Keratinocyte (primary cell): ENCODE measurements at regions not wholly inside any gene's neighbourhood (a gene's known extent, or its start where the extent isn't known, plus 50 kb on each side); places are given as distances from the start of the nearest gene placed in this dataset.

Source experiments
- DNase-seq: peaks from one replicate; pipeline ENCODE4 v3.0.0-alpha.2; 2011; ENCODE audit warnings: low read depth, missing footprints, low spot score
- FAIRE-seq: peaks from 2 replicates; lab custom pipeline; 2011; peaks lifted over from hg19 to GRCh38; lab: Jason Lieb, UNC
- H2AFZ ChIP-seq: 2 replicates; pipeline ENCODE4 v1.6.0; 2012; ENCODE audit warnings: low read length, control low read depth, inconsistent platforms; ENCODE audit not compliant: control insufficient read depth
- H3K27ac ChIP-seq: 2 replicates; pipeline ENCODE4 v1.5.1; 2011; ENCODE audit warnings: low read length; ENCODE audit not compliant: control insufficient read depth, insufficient read depth
- H3K27me3 ChIP-seq: 3 replicates; pipeline ENCODE4 v1.6.0; 2011; ENCODE audit warnings: low read length; ENCODE audit not compliant: control insufficient read depth, insufficient read depth; ENCODE audit errors: extremely low read depth
- H3K36me3 ChIP-seq, 2 experiments: 2 replicates in 1 of 2; 3 replicates in 1 of 2; pipeline ENCODE4 v1.5.1; 2011; ENCODE audit warnings: low read length in 2 of 2, mild to moderate bottlenecking in 1 of 2; ENCODE audit not compliant: control insufficient read depth in 2 of 2, insufficient read depth in 2 of 2; ENCODE audit errors: extremely low read depth in 1 of 2
- H3K4me1 ChIP-seq: 3 replicates; pipeline ENCODE4 v1.5.1; 2011; ENCODE audit warnings: low read length; ENCODE audit not compliant: control insufficient read depth, insufficient read depth; ENCODE audit errors: extremely low read depth
- H3K4me2 ChIP-seq: 3 replicates; pipeline ENCODE4 v1.6.0; 2011; ENCODE audit warnings: low read depth, low read length; ENCODE audit not compliant: control insufficient read depth, insufficient read depth; ENCODE audit errors: extremely low read depth
- H3K4me3 ChIP-seq, 3 experiments: fragments of 200-600 bp in 1 of 3; sonication (generic) in 1 of 3; 2 replicates in 2 of 3; 3 replicates in 1 of 3; pipeline ENCODE4 v1.5.1; 2011 to 2016; ENCODE audit warnings: low read length in 3 of 3, mild to moderate bottlenecking in 3 of 3, control low read depth in 2 of 3, inconsistent platforms in 1 of 3, low read depth in 1 of 3, mixed read lengths in 1 of 3, mixed run types in 1 of 3, moderate library complexity in 1 of 3; ENCODE audit not compliant: control insufficient read depth in 2 of 3, insufficient read depth in 2 of 3; ENCODE audit errors: extremely low read depth in 1 of 3
- H3K79me2 ChIP-seq: 2 replicates; pipeline ENCODE4 v1.6.0; 2012; ENCODE audit warnings: low read length; ENCODE audit not compliant: control insufficient read depth, insufficient read depth
- H3K9ac ChIP-seq: 3 replicates; pipeline ENCODE4 v1.6.0; 2011; ENCODE audit warnings: low read length; ENCODE audit not compliant: control insufficient read depth, insufficient read depth; ENCODE audit errors: extremely low read depth
- H3K9me1 ChIP-seq: 3 replicates; pipeline ENCODE4 v1.6.0; 2011; ENCODE audit warnings: low read length; ENCODE audit not compliant: control insufficient read depth, insufficient read depth; ENCODE audit errors: extremely low read depth
- H3K9me3 ChIP-seq: 2 replicates; pipeline ENCODE4 v1.5.1; 2012; ENCODE audit warnings: low read depth, low read length; ENCODE audit not compliant: control insufficient read depth
- H4K20me1 ChIP-seq: 3 replicates; pipeline ENCODE4 v1.6.0; 2011; ENCODE audit warnings: low read length; ENCODE audit not compliant: control insufficient read depth, insufficient read depth; ENCODE audit errors: extremely low read depth
- EZH2 ChIP-seq: IDR thresholded peaks from one replicate; pipeline ENCODE4 v1.6.1; 2012; ENCODE audit warnings: inconsistent platforms, mild to moderate bottlenecking, low read length, moderate library complexity
- dilution Hi-C: fragments of 300-500 bp; cut with MboI; formaldehyde crosslinking; loops from one replicate; pipeline ENCODE4 v1.7.0; 2020; ENCODE audit warnings: low sequenced_read_pairs; ENCODE audit not compliant: extremely low pct_ligation_motif_present
- TF ChIP-seq, protein P1 (sequence below), 3 experiments: IDR thresholded peaks in 1 of 3; conservative IDR thresholded peaks in 1 of 3; optimal IDR thresholded peaks in 1 of 3; 2 replicates in 2 of 3; 3 replicates in 1 of 3; pipeline versions ENCODE3 to v1.5.1; 2011; ENCODE audit warnings: low read length in 3 of 3, mild to moderate bottlenecking in 3 of 3, moderate library complexity in 2 of 3, control low read depth in 1 of 3, inconsistent platforms in 1 of 3; ENCODE audit not compliant: insufficient read depth in 2 of 3; ENCODE audit errors: extremely low read depth in 1 of 3

- peak overlapping the region; percentile 27 for H2AFZ ChIP-seq
- FAIRE-seq = peak; percentile 51
- no peaks in the 10 kb centered on the region for H3K9me3 ChIP-seq
- H3K4me1 ChIP-seq = no peaks in the 10 kb centered on the region
- H4K20me1 ChIP-seq = no peaks in the 10 kb centered on the region
- no peak for TF ChIP-seq EZH2
- TF ChIP-seq, protein P1, sequence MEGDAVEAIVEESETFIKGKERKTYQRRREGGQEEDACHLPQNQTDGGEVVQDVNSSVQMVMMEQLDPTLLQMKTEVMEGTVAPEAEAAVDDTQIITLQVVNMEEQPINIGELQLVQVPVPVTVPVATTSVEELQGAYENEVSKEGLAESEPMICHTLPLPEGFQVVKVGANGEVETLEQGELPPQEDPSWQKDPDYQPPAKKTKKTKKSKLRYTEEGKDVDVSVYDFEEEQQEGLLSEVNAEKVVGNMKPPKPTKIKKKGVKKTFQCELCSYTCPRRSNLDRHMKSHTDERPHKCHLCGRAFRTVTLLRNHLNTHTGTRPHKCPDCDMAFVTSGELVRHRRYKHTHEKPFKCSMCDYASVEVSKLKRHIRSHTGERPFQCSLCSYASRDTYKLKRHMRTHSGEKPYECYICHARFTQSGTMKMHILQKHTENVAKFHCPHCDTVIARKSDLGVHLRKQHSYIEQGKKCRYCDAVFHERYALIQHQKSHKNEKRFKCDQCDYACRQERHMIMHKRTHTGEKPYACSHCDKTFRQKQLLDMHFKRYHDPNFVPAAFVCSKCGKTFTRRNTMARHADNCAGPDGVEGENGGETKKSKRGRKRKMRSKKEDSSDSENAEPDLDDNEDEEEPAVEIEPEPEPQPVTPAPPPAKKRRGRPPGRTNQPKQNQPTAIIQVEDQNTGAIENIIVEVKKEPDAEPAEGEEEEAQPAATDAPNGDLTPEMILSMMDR (optimal IDR thresholded peaks at IDR 0.05 in 1 of 3, IDR thresholded peaks at IDR 0.05 in 1 of 3, conservative IDR thresholded peaks at IDR 0.05 in 1 of 3; ENCODE audit: extremely low read depth in 1 of 3, insufficient read depth in 2 of 3, low read length in 3 of 3) = no peak
- no peak overlapping the region for H3K27ac ChIP-seq
- DNase-seq = no peak
- peak overlapping the region; percentile 39 for H3K4me2 ChIP-seq
- H3K9ac ChIP-seq = no peak overlapping the region
- H3K27me3 ChIP-seq = no peaks in the 10 kb centered on the region
- no peaks in the 10 kb centered on the region for H3K36me3 ChIP-seq
- no peaks in the 10 kb centered on the region for H3K79me2 ChIP-seq
- H3K9me1 ChIP-seq = no peaks in the 10 kb centered on the region
- dilution Hi-C loops = no loop called here
- no peak overlapping the region for H3K4me3 ChIP-seq
Measured at GRCh38 chr6:141658696-141659095, 474.0 kb upstream of the GJE1 start.

GRCh38 chr6:141657812-141658211 is 474.9 kb upstream of the GJE1 start:
- H3K27me3 ChIP-seq = no peaks in the 10 kb centered on the region
- dilution Hi-C loops = no loop called here

More at GRCh38 chr6:141657812-141658211, 474.9 kb upstream of the GJE1 start:
- H2AFZ ChIP-seq = no peak overlapping the region
- TF ChIP-seq EZH2 = no peak
- TF ChIP-seq, protein P1 (optimal IDR thresholded peaks at IDR 0.05 in 1 of 3, IDR thresholded peaks at IDR 0.05 in 1 of 3, conservative IDR thresholded peaks at IDR 0.05 in 1 of 3; ENCODE audit: extremely low read depth in 1 of 3, insufficient read depth in 2 of 3, low read length in 3 of 3) = no peak
- H3K4me2 ChIP-seq = no peak overlapping the region
- DNase-seq (no peak), FAIRE-seq (no peak)
- no peaks in the 10 kb centered on the region for H3K79me2 ChIP-seq
- H3K9ac ChIP-seq = no peak overlapping the region
- no peaks in the 10 kb centered on the region for H4K20me1 ChIP-seq
- H3K4me1 ChIP-seq = no peaks in the 10 kb centered on the region
- no peaks in the 10 kb centered on the region for H3K36me3 ChIP-seq
- no peak overlapping the region for H3K4me3 ChIP-seq
- H3K9me1 ChIP-seq = no peaks in the 10 kb centered on the region
- H3K27ac ChIP-seq = no peak overlapping the region
- no peaks in the 10 kb centered on the region for H3K9me3 ChIP-seq
